ENCODE measurements at regions not wholly inside any gene's neighbourhood (a gene's known extent, or its start where the extent isn't known, plus 50 kb on each side); places are given as distances from the start of the nearest gene placed in this dataset.

DNA sequence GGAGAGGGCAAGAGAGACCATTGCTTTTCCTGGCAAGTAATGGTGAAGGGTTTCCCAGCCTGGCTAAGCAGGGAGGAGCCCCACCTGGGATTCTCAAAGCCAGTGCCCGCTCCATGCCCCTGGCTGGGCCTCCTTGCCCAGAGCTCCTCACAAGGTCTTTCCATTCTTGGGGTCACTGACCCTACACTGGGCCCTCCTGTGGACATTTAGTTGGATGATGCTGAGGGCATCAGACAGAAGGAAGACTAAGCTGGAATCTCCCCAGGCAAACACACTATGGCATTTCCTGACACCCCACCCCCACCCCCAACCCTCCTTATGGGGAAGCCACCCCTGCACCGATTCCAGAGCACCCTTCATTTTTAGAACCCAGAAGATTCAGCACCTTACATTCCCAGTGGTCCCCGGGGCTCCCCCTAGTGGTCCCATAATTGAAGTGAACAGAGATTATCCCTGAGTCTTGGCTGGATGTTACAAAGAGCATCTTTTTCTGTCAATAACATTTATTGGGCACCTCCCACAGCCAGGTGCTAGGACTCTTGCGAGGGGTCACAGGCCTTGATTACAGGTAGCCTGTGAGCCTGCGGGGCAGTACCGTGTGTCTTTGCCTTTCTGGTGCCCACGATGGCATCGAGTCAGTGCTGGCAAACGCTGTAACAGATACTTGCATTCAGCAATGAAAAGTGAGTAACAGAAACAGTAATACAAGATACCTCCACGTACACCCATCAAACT, 548.5 kb downstream of the BUD13 start:
- no peak overlapping the region for H3K4me3 ChIP-seq (ENCODE audit: low read depth, low read length)
- TF ChIP-seq, protein P1, sequence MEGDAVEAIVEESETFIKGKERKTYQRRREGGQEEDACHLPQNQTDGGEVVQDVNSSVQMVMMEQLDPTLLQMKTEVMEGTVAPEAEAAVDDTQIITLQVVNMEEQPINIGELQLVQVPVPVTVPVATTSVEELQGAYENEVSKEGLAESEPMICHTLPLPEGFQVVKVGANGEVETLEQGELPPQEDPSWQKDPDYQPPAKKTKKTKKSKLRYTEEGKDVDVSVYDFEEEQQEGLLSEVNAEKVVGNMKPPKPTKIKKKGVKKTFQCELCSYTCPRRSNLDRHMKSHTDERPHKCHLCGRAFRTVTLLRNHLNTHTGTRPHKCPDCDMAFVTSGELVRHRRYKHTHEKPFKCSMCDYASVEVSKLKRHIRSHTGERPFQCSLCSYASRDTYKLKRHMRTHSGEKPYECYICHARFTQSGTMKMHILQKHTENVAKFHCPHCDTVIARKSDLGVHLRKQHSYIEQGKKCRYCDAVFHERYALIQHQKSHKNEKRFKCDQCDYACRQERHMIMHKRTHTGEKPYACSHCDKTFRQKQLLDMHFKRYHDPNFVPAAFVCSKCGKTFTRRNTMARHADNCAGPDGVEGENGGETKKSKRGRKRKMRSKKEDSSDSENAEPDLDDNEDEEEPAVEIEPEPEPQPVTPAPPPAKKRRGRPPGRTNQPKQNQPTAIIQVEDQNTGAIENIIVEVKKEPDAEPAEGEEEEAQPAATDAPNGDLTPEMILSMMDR (IDR thresholded peaks at IDR 0.05; ENCODE audit: low read depth, low read length): peak; percentile 35

DNA sequence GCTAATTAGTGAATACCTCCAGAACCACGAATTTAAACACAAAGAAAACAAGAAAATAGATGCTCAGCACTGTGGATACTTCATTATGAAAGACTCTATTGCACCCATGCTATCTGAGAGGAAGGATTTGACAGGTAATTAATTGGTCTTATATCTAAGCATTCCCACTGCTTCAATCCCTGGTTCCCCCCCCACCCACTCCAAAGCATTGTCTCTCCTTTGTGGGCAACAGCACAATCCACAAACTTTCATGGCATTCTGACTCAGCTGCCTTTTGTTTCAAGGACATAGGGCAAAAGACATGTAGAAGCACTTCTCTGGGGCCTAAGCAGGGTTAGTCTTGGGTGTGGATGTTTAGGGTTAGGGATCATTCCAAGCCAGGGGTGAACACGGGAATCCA, 551.4 kb downstream of the BUD13 start:
- TF ChIP-seq, protein P1 (IDR thresholded peaks at IDR 0.05; ENCODE audit: low read depth, low read length): no peak
- H3K4me3 ChIP-seq (ENCODE audit: low read depth, low read length): no peak overlapping the region

DNA sequence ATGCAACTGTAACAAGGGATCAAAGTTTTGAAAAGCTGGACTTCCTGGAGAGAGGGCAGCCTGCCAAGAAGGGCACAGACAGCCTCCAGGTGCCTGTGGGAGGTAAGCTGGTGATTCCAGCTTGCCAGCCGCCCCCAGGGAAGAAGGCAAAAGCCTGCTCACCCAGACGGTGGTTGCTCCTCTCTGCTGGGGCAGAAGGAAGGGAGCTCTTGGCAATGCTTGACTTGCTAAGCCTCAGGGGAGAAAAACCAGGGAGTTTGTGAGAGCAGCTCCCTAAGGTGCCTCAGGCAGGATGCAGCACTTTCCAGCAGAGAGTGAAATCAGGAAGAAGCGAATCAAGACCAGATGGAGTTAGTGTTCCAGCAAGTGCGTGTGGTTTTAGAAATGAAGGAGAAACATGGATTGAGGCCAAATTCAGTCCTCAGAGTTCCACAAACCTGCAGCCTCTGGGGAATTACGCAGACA, 553.6 kb downstream of the BUD13 start:
- TF ChIP-seq, protein P1 (IDR thresholded peaks at IDR 0.05; ENCODE audit: low read depth, low read length): no peak
- no peak overlapping the region for H3K4me3 ChIP-seq (ENCODE audit: low read depth, low read length)

DNA sequence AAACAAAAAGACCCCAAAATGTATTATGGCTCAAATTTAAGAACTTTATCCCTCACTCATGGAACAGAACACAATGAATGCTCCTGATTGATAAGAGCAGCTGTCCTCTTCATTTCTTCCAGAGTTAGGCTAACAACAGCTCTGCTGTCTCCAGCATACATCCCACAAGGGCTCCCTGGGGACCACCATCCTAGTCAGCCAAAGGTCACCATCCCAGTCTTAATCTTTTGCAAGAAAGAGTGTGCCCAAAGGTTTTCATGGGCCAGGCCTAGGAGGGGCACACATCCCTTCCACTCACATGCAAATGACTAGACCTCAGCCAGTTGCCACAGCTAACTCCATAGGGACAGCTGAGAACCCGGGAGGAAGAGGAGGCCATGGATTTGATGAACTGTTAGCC, 555.3 kb downstream of the BUD13 start:
- TF ChIP-seq, protein P1 (IDR thresholded peaks at IDR 0.05; ENCODE audit: low read depth, low read length): no peak
- no peak overlapping the region for H3K4me3 ChIP-seq (ENCODE audit: low read depth, low read length)

DNA sequence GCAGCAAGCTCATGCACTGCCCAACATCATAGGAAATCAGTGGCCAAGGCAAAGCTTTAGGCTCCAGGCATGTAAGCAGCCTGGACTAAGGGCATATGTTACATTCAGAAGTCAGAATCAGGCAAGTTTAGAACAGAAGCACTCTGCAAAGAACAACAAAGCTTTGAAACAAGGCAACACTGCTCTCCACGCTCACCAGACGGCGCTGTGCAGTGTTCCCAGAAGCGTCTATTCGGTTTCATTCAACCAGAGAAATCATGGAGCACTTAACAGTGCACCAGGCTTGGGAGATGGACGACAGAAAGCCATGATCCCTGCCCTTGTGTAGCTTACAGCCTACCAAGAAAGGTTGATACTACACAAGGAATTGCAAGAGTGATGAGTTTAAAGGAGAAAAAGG, 555.8 kb downstream of the BUD13 start:
- TF ChIP-seq, protein P1 (IDR thresholded peaks at IDR 0.05; ENCODE audit: low read depth, low read length): peak; percentile 41; the same call in 1 of the 2 replicates

DNA sequence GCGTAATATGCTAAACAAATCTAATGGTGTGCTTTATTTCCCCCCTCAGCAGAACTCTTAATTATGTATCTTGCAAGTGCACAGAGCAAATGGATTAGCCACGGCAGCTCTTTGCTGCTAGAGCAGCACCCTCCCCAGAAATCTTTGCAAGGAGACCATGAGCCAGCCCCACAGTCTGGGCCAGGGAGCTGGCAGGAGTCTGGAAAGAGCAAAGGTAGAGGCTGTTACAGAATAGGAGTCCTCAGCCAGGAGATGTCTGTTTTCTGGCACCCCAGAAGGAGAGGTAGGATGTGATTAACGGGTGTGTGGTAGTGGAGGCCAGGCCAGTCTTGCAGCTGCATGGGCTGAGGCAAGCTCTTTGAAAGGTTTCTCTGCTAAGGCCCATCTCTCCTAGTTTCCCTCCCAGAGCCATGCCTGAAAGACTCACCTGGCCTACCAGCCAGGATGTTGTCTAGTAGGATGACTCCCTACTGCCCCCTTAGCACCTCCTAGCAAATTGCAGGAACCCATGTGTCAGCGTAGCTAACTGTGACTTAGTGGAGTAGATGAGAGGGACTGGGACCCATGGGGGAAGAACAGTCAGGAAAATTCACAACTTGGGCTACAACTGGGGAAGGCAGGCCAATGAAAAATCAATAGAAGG, 557.2 kb downstream of the BUD13 start:
- TF ChIP-seq, protein P1 (IDR thresholded peaks at IDR 0.05; ENCODE audit: low read depth, low read length): no peak
- no peak overlapping the region for H3K4me3 ChIP-seq (ENCODE audit: low read depth, low read length)

More for the DNA sequence above, 555.8 kb downstream of the BUD13 start:
- H3K4me3 ChIP-seq (ENCODE audit: low read depth, low read length): no peak overlapping the region

DNA sequence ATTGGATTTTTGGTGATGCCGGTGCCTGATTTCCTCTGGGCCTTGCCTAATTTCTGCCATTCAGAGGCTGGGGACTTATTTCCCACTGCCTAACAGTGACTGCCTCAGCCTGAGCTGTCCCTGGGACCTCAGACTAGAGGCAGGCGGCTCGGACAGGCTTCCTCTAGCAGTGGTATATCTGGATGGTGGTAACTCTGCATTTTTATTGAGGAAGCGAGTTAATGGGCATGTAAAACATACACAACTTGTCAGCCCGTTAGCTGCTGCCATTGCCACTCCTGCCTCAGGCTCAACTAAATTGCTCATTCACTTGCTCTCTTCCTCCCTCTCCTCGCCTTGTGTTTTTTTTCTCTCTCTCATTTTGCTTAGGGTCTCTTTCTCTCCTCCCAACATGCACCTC, 561.6 kb downstream of the BUD13 start:
- TF ChIP-seq, protein P1 (IDR thresholded peaks at IDR 0.05; ENCODE audit: low read depth, low read length): no peak
- no peak overlapping the region for H3K4me3 ChIP-seq (ENCODE audit: low read depth, low read length)
